Fibroblast of mammary gland (primary cell): ENCODE measurements at regions not wholly inside any gene's neighbourhood (a gene's known extent, or its start where the extent isn't known, plus 50 kb on each side); places are given as distances from the start of the nearest gene placed in this dataset.

Source experiments
- DNase-seq: peaks from one replicate; pipeline ENCODE4 v3.0.0-alpha.2; 2010; ENCODE audit warnings: low read depth
- H3K4me3 ChIP-seq: 2 replicates; pipeline ENCODE4 v1.5.1; 2011; ENCODE audit warnings: low read depth, mild to moderate bottlenecking, low read length, moderate library complexity; ENCODE audit not compliant: control insufficient read depth
- TF ChIP-seq, protein P1 (sequence below): conservative IDR thresholded peaks from 2 replicates; pipeline ENCODE4 v1.5.1; 2011; ENCODE audit warnings: low read depth, low read length, inconsistent platforms; ENCODE audit not compliant: control insufficient read depth, insufficient read depth

- TF ChIP-seq, protein P1, sequence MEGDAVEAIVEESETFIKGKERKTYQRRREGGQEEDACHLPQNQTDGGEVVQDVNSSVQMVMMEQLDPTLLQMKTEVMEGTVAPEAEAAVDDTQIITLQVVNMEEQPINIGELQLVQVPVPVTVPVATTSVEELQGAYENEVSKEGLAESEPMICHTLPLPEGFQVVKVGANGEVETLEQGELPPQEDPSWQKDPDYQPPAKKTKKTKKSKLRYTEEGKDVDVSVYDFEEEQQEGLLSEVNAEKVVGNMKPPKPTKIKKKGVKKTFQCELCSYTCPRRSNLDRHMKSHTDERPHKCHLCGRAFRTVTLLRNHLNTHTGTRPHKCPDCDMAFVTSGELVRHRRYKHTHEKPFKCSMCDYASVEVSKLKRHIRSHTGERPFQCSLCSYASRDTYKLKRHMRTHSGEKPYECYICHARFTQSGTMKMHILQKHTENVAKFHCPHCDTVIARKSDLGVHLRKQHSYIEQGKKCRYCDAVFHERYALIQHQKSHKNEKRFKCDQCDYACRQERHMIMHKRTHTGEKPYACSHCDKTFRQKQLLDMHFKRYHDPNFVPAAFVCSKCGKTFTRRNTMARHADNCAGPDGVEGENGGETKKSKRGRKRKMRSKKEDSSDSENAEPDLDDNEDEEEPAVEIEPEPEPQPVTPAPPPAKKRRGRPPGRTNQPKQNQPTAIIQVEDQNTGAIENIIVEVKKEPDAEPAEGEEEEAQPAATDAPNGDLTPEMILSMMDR = no peak
- peak; percentile 17 for DNase-seq
- no peak overlapping the region for H3K4me3 ChIP-seq
Observed at GRCh38 chr10:44294726-44295412, 90.0 kb downstream of the CXCL12 start.

- no peak overlapping the region for H3K4me3 ChIP-seq
- peak; percentile 93 for DNase-seq
- TF ChIP-seq, protein P1 = no peak
Observed at GRCh38 chr10:44293842-44294241, 91.1 kb downstream of the CXCL12 start.

DNA sequence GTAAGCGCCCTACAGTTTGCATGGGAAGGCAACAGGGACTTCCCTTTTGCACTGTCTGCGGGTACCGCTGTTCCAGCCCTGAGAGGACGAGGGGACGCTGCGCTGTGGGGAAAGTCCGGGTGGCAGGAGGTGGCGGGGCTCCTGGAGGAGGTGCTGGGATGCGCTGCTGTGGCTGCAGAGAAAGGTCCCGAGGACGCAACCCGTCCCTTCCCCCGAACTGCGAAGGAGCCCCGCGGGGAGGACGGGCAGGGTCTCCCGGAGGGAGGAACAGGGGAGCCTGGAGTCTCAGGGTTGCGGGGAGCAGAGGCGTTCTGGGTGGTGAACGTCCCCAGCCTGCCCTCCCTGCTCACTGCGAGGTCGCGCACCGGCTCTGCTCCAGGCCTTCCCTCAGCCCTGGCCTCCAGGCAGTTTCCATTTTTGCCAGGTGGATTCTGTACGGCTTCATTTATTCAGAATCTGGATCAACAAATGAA is 91.6 kb downstream of the CXCL12 start:
- TF ChIP-seq, protein P1 = no peak
- DNase-seq = peak; percentile 6
- H3K4me3 ChIP-seq = no peak overlapping the region

DNA sequence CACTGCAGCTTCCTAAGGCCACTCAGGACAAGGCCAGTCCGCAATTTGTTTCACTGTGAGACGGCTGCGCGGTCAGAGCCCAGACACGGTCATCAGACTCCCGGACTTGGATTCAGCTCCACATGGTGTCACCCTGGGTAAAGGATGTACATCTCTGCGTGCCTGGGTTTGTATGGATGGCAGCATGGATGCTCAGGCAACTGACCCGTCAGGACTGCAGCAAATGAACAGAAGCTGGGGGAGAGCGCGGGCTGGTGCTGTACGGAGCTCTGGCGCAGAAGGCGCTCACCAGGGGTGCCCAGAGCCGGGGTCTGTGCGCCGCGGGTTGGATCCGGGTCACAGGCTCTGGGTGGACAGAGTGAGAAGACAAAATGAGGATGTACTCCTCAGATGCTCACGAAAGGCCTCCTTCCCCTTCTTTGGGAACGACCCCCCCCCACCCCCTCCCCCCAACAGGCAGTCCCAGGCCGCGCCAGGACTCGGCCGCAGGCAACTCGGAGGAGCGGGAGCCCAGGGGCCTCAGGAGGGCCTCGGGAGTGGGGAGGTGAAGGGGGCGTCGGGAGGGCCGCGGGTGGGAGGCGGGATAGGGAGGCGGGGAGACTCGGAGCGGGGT is 92.4 kb downstream of the CXCL12 start:
- H3K4me3 ChIP-seq = no peak overlapping the region

DNA sequence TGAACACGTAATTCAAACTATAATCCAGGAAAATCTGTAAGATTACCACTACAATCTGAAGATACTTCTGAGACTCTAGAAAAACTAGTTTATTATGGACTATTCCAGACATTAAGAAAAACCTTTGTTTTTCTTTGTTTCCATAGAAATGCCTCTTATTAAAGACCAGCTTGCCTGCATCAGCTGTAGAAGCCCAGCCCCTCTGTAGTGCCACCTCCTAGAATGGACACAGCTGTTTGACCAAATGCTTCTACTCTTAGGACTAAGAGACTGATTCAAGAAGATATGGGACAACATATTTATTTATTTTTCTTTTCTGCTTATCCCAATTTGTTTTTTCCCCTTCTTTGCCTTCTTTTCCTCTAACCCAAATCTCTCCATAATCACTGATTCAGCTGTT is 93.8 kb downstream of the CXCL12 start:
- DNase-seq = no peak
- H3K4me3 ChIP-seq = no peak overlapping the region
- TF ChIP-seq, protein P1 = no peak

More for the DNA sequence above, 92.4 kb downstream of the CXCL12 start:
- TF ChIP-seq, protein P1 = no peak
- no peak for DNase-seq

DNA sequence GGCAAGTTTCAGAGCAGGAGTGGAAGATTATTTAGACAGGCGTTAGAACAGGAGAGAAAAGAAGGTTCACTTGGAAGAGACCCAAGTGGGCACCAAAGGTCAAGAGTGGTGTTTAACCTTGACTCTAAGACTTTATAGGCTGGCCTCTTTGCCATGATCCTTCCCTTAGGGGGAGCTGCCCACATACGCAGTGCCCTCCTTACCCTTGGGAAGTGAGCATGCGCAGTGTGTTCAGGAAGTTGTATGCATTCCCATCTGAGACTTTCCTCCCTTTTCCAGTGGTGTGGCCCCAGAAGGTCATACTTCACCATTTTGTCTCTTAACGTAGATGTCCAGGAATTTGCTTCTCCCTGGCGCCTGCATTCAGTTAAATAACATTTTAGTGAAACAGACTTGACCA is 95.8 kb downstream of the CXCL12 start:
- no peak for DNase-seq
- TF ChIP-seq, protein P1 = no peak
- no peak overlapping the region for H3K4me3 ChIP-seq

GRCh38 chr10:44287408-44287807 is 97.5 kb downstream of the CXCL12 start:
- no peak for DNase-seq
- TF ChIP-seq, protein P1 = no peak
- no peak overlapping the region for H3K4me3 ChIP-seq
